HFFc6 (cell line): ENCODE measurements at regions not wholly inside any gene's neighbourhood (a gene's known extent, or its start where the extent isn't known, plus 50 kb on each side); places are given as distances from the start of the nearest gene placed in this dataset.
A peak's percentile ranks its signal among the peaks of the same experiment; 100 is the strongest.
"Not testable (repeated sequence)": the region's sequence is repeated elsewhere in the genome, so short reads cannot be mapped to it uniquely, and the experiment has no call there.

Experiments
- DNase-seq: peaks from one replicate; pipeline ENCODE4 v3.0.0-alpha.2; 2018
- H3K27ac Mint-ChIP-seq: 2 replicates; pipeline ENCODE4 v1.8.0; 2020; ENCODE audit warnings: mild to moderate bottlenecking, mixed read lengths
- H3K27me3 Mint-ChIP-seq: 2 replicates; pipeline ENCODE4 v1.8.0; 2021; ENCODE audit warnings: mild to moderate bottlenecking, moderate library complexity, mixed read lengths; ENCODE audit not compliant: insufficient read depth
- H3K36me3 Mint-ChIP-seq: 2 replicates; pipeline ENCODE4 v1.8.0; 2021; ENCODE audit warnings: low read depth, mixed read lengths
- H3K4me1 Mint-ChIP-seq: 2 replicates; pipeline ENCODE4 v1.8.0; 2020; ENCODE audit warnings: low read depth, mixed read lengths
- H3K4me3 Mint-ChIP-seq: 2 replicates; pipeline ENCODE4 v1.8.0; 2020; ENCODE audit warnings: mild to moderate bottlenecking, moderate library complexity, mixed read lengths
- H3K9me3 Mint-ChIP-seq: 2 replicates; pipeline ENCODE4 v1.8.0; 2020; ENCODE audit warnings: mild to moderate bottlenecking, mixed read lengths
- CTCF ChIP-seq: fragments of 200-600 bp; sonication (generic); IDR thresholded peaks from 2 replicates; pipeline ENCODE4 v1.5.0; 2021; ENCODE audit warnings: antibody characterized with exemption, mild to moderate bottlenecking

GRCh38 chr4:127394516-127394915, 238.2 kb upstream of the INTU start:
- no peak for DNase-seq
- TF ChIP-seq CTCF = no peak
- no peaks in the 10 kb centered on the region for H3K27me3 Mint-ChIP-seq
- H3K36me3 Mint-ChIP-seq = no peaks in the 10 kb centered on the region
- no peak overlapping the region for H3K4me3 Mint-ChIP-seq
- H3K9me3 Mint-ChIP-seq = no peaks in the 10 kb centered on the region
- H3K27ac Mint-ChIP-seq = no peak overlapping the region
- no peaks in the 10 kb centered on the region for H3K4me1 Mint-ChIP-seq

GRCh38 chr4:127400276-127400675, 232.5 kb upstream of the INTU start:
- no peak overlapping the region for H3K4me3 Mint-ChIP-seq
- no peak for TF ChIP-seq CTCF
- H3K4me1 Mint-ChIP-seq = no peaks in the 10 kb centered on the region
- H3K9me3 Mint-ChIP-seq = no peaks in the 10 kb centered on the region
- peaks cover 4% of the 10 kb centered on the region; the same call in 1 of the 2 replicates for H3K27me3 Mint-ChIP-seq
- DNase-seq = no peak
- no peak overlapping the region for H3K27ac Mint-ChIP-seq
- H3K36me3 Mint-ChIP-seq = no peaks in the 10 kb centered on the region

- Mint-ChIP-seq H3K4me3 (no peak overlapping the region), H3K4me1 (no peaks in the 10 kb centered on the region), H3K36me3 (no peaks in the 10 kb centered on the region), H3K27ac (no peak overlapping the region), H3K9me3 (no peaks in the 10 kb centered on the region), H3K27me3 (peaks cover 4% of the 10 kb centered on the region; the same call in 1 of the 2 replicates)
- peak; percentile 87 for TF ChIP-seq CTCF
- DNase-seq = peak; percentile 72
Observed at GRCh38 chr4:127400731-127401346, 231.9 kb upstream of the INTU start.

- Mint-ChIP-seq H3K4me1 (no peaks in the 10 kb centered on the region), H3K27ac (no peak overlapping the region), H3K36me3 (no peaks in the 10 kb centered on the region), H3K27me3 (peaks cover 4% of the 10 kb centered on the region; the same call in 1 of the 2 replicates), H3K9me3 (peaks cover 7% of the 10 kb centered on the region), H3K4me3 (no peak overlapping the region)
- DNase-seq = no peak
- TF ChIP-seq CTCF = no peak
Observed at GRCh38 chr4:127403471-127404084, 229.2 kb upstream of the INTU start.

- DNase-seq = no peak
- TF ChIP-seq CTCF = no peak
- Mint-ChIP-seq H3K36me3 (no peaks in the 10 kb centered on the region), H3K4me1 (no peaks in the 10 kb centered on the region), H3K9me3 (peaks cover 7% of the 10 kb centered on the region), H3K27ac (no peak overlapping the region), H3K4me3 (no peak overlapping the region), H3K27me3 (peaks cover 4% of the 10 kb centered on the region; the same call in 1 of the 2 replicates)
Observed at GRCh38 chr4:127406187-127406586, 226.6 kb upstream of the INTU start.

GRCh38 chr4:127407572-127407971, 225.2 kb upstream of the INTU start:
- H3K27me3 Mint-ChIP-seq, H3K27ac Mint-ChIP-seq, H3K4me3 Mint-ChIP-seq, DNase-seq, H3K4me1 Mint-ChIP-seq, H3K9me3 Mint-ChIP-seq, H3K36me3 Mint-ChIP-seq: not testable (repeated sequence)
